ENCODE measurements at regions not wholly inside any gene's neighbourhood (a gene's known extent, or its start where the extent isn't known, plus 50 kb on each side); places are given as distances from the start of the nearest gene placed in this dataset.

- no peaks in the 10 kb centered on the region for H3K4me1 Mint-ChIP-seq (ENCODE audit: low read depth)
- no peak overlapping the region for H3K27ac Mint-ChIP-seq
- peaks cover 19% of the 10 kb centered on the region for H3K9me3 Mint-ChIP-seq
- no peak overlapping the region for H3K4me3 Mint-ChIP-seq
- H3K36me3 Mint-ChIP-seq (ENCODE audit: low read depth), result no peaks in the 10 kb centered on the region
- H3K27me3 Mint-ChIP-seq (ENCODE audit: low read depth), result no peaks in the 10 kb centered on the region
Measured at GRCh38 chr5:110167384-110167783, 477.7 kb downstream of the MAN2A1 start.

DNA sequence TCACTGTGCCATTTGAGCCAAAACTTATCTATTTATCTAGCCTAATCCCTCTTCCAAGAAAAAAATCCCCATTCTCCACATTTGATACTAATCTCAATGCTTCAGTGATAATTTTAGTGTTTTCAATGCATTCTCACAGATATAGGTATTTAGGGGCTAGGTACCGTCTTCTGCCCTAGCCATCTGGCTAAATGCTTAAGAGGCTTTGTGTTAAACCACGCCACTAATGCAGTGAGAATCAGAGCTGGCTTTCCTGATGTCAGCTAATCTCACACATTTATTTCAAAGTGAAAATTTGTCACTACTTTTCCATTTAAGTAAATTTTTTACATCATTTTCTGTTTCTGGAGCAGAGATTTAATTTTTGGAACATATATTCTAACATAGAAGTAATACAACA, 479.7 kb downstream of the MAN2A1 start:
- Mint-ChIP-seq H3K36me3 (ENCODE audit: low read depth) (no peaks in the 10 kb centered on the region), H3K27me3 (ENCODE audit: low read depth) (no peaks in the 10 kb centered on the region), H3K4me3 (no peak overlapping the region), H3K9me3 (peaks cover 23% of the 10 kb centered on the region), H3K27ac (no peak overlapping the region), H3K4me1 (ENCODE audit: low read depth) (no peaks in the 10 kb centered on the region)

- no peaks in the 10 kb centered on the region for H3K36me3 Mint-ChIP-seq (ENCODE audit: low read depth)
- no peak overlapping the region for H3K27ac Mint-ChIP-seq
- no peaks in the 10 kb centered on the region for H3K27me3 Mint-ChIP-seq (ENCODE audit: low read depth)
- H3K4me3 Mint-ChIP-seq, result no peak overlapping the region
- peaks cover 4% of the 10 kb centered on the region for H3K9me3 Mint-ChIP-seq
- no peaks in the 10 kb centered on the region for H3K4me1 Mint-ChIP-seq (ENCODE audit: low read depth)
Measured at GRCh38 chr5:110177729-110178128, 488.0 kb downstream of the MAN2A1 start.

GRCh38 chr5:110179321-110179720, 489.6 kb downstream of the MAN2A1 start:
- Mint-ChIP-seq H3K27ac (no peak overlapping the region), H3K4me1 (ENCODE audit: low read depth) (no peaks in the 10 kb centered on the region), H3K9me3 (no peaks in the 10 kb centered on the region), H3K27me3 (ENCODE audit: low read depth) (no peaks in the 10 kb centered on the region), H3K36me3 (ENCODE audit: low read depth) (no peaks in the 10 kb centered on the region), H3K4me3 (no peak overlapping the region)

- Mint-ChIP-seq H3K27me3 (ENCODE audit: low read depth) (no peaks in the 10 kb centered on the region), H3K4me3 (no peak overlapping the region), H3K27ac (no peak overlapping the region), H3K4me1 (ENCODE audit: low read depth) (no peaks in the 10 kb centered on the region), H3K36me3 (ENCODE audit: low read depth) (peaks cover 1% of the 10 kb centered on the region), H3K9me3 (no peaks in the 10 kb centered on the region)
Measured at GRCh38 chr5:110194191-110194590, 504.5 kb downstream of the MAN2A1 start.

- Mint-ChIP-seq H3K4me3 (no peak overlapping the region), H3K27ac (no peak overlapping the region), H3K9me3 (no peaks in the 10 kb centered on the region), H3K36me3 (ENCODE audit: low read depth) (peaks cover 1% of the 10 kb centered on the region), H3K27me3 (ENCODE audit: low read depth) (no peaks in the 10 kb centered on the region), H3K4me1 (ENCODE audit: low read depth) (no peaks in the 10 kb centered on the region)
Measured at GRCh38 chr5:110195288-110195687, 505.6 kb downstream of the MAN2A1 start.

DNA sequence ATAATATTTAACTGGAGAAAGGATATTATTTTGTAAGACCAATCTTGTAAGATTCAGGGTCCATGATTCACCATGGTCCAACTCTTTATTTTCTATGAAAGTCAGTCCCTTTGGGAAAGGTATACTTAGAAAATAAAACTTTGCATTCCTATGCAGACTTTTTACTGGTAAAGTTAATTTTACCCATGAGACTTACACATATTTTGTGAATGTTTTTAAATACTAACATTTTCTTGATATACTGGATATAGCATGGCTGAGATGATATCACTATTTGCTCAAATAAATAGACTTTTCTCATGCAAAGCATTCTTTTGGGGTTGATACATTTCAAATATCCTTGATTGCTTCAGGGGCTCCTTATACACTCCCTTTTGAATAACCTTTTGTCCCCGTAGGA, 512.1 kb downstream of the MAN2A1 start:
- Mint-ChIP-seq H3K27ac (no peak overlapping the region), H3K4me1 (ENCODE audit: low read depth) (no peaks in the 10 kb centered on the region), H3K36me3 (ENCODE audit: low read depth) (no peaks in the 10 kb centered on the region), H3K4me3 (no peak overlapping the region), H3K9me3 (no peaks in the 10 kb centered on the region), H3K27me3 (ENCODE audit: low read depth) (no peaks in the 10 kb centered on the region)

GRCh38 chr5:110203661-110204060, 513.9 kb downstream of the MAN2A1 start:
- H3K4me1 Mint-ChIP-seq (ENCODE audit: low read depth), result no peaks in the 10 kb centered on the region
- no peaks in the 10 kb centered on the region for H3K27me3 Mint-ChIP-seq (ENCODE audit: low read depth)
- no peak overlapping the region for H3K27ac Mint-ChIP-seq
- H3K9me3 Mint-ChIP-seq, result no peaks in the 10 kb centered on the region
- no peak overlapping the region for H3K4me3 Mint-ChIP-seq
- no peaks in the 10 kb centered on the region for H3K36me3 Mint-ChIP-seq (ENCODE audit: low read depth)

- no peak overlapping the region for H3K27ac Mint-ChIP-seq
- H3K4me3 Mint-ChIP-seq, result no peak overlapping the region
- H3K36me3 Mint-ChIP-seq (ENCODE audit: low read depth), result no peaks in the 10 kb centered on the region
- peaks cover 23% of the 10 kb centered on the region for H3K9me3 Mint-ChIP-seq
- no peaks in the 10 kb centered on the region for H3K4me1 Mint-ChIP-seq (ENCODE audit: low read depth)
- no peaks in the 10 kb centered on the region for H3K27me3 Mint-ChIP-seq (ENCODE audit: low read depth)
Measured at GRCh38 chr5:110209401-110209800, 517.1 kb downstream of the TMEM232 start.

DNA sequence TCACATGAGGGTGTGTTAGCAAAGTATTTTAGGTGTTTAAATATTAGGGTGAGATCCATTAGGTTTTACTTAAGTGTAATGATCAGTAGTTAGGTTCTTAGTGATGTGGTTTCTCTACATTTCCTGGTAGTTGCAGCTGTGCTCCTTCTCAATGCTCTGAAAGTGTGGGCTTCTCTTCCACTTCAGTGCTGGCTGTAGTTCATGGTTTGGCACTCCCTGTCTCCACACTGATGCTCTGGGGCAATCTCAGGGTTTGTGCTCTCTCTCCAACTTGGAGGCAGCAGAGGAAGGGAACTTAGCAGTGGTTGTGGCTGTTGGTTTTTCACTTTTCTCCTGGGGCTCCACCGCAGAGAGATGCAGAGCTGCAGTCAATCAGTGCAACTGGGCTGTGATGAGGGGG, 507.5 kb downstream of the TMEM232 start:
- H3K4me1 Mint-ChIP-seq (ENCODE audit: low read depth), result no peaks in the 10 kb centered on the region
- no peak overlapping the region for H3K27ac Mint-ChIP-seq
- no peaks in the 10 kb centered on the region for H3K27me3 Mint-ChIP-seq (ENCODE audit: low read depth)
- no peak overlapping the region for H3K4me3 Mint-ChIP-seq
- H3K36me3 Mint-ChIP-seq (ENCODE audit: low read depth), result peaks cover 1% of the 10 kb centered on the region
- H3K9me3 Mint-ChIP-seq, result peaks cover 61% of the 10 kb centered on the region

- H3K27ac Mint-ChIP-seq, result no peak overlapping the region
- peaks cover 59% of the 10 kb centered on the region for H3K9me3 Mint-ChIP-seq
- H3K4me1 Mint-ChIP-seq (ENCODE audit: low read depth), result no peaks in the 10 kb centered on the region
- no peaks in the 10 kb centered on the region for H3K27me3 Mint-ChIP-seq (ENCODE audit: low read depth)
- no peak overlapping the region for H3K4me3 Mint-ChIP-seq
- H3K36me3 Mint-ChIP-seq (ENCODE audit: low read depth), result peaks cover 1% of the 10 kb centered on the region
Measured at GRCh38 chr5:110219769-110220168, 506.7 kb downstream of the TMEM232 start.

GRCh38 chr5:110221036-110221435, 505.4 kb downstream of the TMEM232 start:
- H3K9me3 Mint-ChIP-seq, result peaks cover 53% of the 10 kb centered on the region
- no peaks in the 10 kb centered on the region for H3K4me1 Mint-ChIP-seq (ENCODE audit: low read depth)
- H3K36me3 Mint-ChIP-seq (ENCODE audit: low read depth), result peaks cover 1% of the 10 kb centered on the region
- H3K27me3 Mint-ChIP-seq (ENCODE audit: low read depth), result no peaks in the 10 kb centered on the region
- no peak overlapping the region for H3K27ac Mint-ChIP-seq
- H3K4me3 Mint-ChIP-seq, result no peak overlapping the region

- peaks cover 33% of the 10 kb centered on the region for H3K9me3 Mint-ChIP-seq
- H3K36me3 Mint-ChIP-seq (ENCODE audit: low read depth), result peaks cover 1% of the 10 kb centered on the region
- no peaks in the 10 kb centered on the region for H3K27me3 Mint-ChIP-seq (ENCODE audit: low read depth)
Measured at GRCh38 chr5:110224050-110224449, 502.4 kb downstream of the TMEM232 start.

GRCh38 chr5:110225949-110226348, 500.5 kb downstream of the TMEM232 start:
- Mint-ChIP-seq H3K9me3 (peaks cover 39% of the 10 kb centered on the region), H3K36me3 (ENCODE audit: low read depth) (peaks cover 1% of the 10 kb centered on the region), H3K4me1 (ENCODE audit: low read depth) (no peaks in the 10 kb centered on the region), H3K27me3 (ENCODE audit: low read depth) (no peaks in the 10 kb centered on the region), H3K27ac (no peak overlapping the region), H3K4me3 (no peak overlapping the region)

More at GRCh38 chr5:110224050-110224449, 502.4 kb downstream of the TMEM232 start:
- H3K4me3 Mint-ChIP-seq, result no peak overlapping the region
- H3K27ac Mint-ChIP-seq, result no peak overlapping the region
- no peaks in the 10 kb centered on the region for H3K4me1 Mint-ChIP-seq (ENCODE audit: low read depth)

GRCh38 chr5:110239786-110240185, 486.7 kb downstream of the TMEM232 start:
- H3K27ac Mint-ChIP-seq, result no peak overlapping the region
- peaks cover under 1% of the 10 kb centered on the region for H3K9me3 Mint-ChIP-seq
- no peak overlapping the region for H3K4me3 Mint-ChIP-seq
- H3K27me3 Mint-ChIP-seq (ENCODE audit: low read depth), result no peaks in the 10 kb centered on the region
- no peaks in the 10 kb centered on the region for H3K4me1 Mint-ChIP-seq (ENCODE audit: low read depth)
- no peaks in the 10 kb centered on the region for H3K36me3 Mint-ChIP-seq (ENCODE audit: low read depth)

DNA sequence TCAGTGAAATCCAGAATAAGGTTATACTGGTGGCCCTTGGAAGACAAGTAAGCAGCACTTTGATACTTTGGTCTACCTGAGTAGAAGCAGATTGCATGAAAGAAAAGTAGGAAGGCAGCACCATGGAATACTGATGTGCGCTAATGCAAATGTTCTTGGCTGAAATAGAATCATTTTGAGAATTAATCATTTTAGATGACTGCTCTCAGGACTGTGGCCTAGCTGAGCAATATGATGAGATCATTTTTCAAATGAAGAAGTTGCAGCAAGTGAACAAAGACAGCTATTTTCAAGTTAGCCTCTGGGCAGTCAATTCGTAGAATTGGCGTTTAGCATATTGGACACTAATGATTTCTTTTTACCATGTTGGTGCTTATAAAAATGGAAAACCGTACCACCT, 483.5 kb downstream of the TMEM232 start:
- no peaks in the 10 kb centered on the region for H3K9me3 Mint-ChIP-seq
- H3K36me3 Mint-ChIP-seq (ENCODE audit: low read depth), result no peaks in the 10 kb centered on the region
- no peaks in the 10 kb centered on the region for H3K27me3 Mint-ChIP-seq (ENCODE audit: low read depth)
- no peak overlapping the region for H3K4me3 Mint-ChIP-seq
- H3K27ac Mint-ChIP-seq, result no peak overlapping the region
- no peaks in the 10 kb centered on the region for H3K4me1 Mint-ChIP-seq (ENCODE audit: low read depth)

All from T-helper 1 cell treated with Interleukin-12 subunit alpha and Interleukin-12 subunit beta and Interleukin-4 antibody, amounts not matched to agents 30 μg/mL and 1 μg/mL, for 36 hours (primary cell).